Uterus (tissue), 2 donors: ENCODE measurements at regions not wholly inside any gene's neighbourhood (a gene's known extent, or its start where the extent isn't known, plus 50 kb on each side); places are given as distances from the start of the nearest gene placed in this dataset.

Source experiments
- CTCF ChIP-seq, 4 experiments: fragments of 200-600 bp in 2 of 4; fragments of 450-650 bp in 2 of 4; sonication (generic) in 2 of 4; IDR thresholded peaks; one replicate each; pipeline ENCODE4 v1.5.1; 2016 to 2019; ENCODE audit warnings: antibody characterized with exemption in 4 of 4, mild to moderate bottlenecking in 2 of 4, moderate library complexity in 1 of 4
- POLR2A ChIP-seq, 2 donors: fragments of 450-650 bp; IDR thresholded peaks; one replicate each; pipeline ENCODE4 v1.6.1; 2016; ENCODE audit warnings: antibody characterized with exemption in 2 of 2, mild to moderate bottlenecking in 1 of 2, moderate library complexity in 1 of 2

- no peak for TF ChIP-seq CTCF (IDR thresholded peaks at IDR 0.05)
- TF ChIP-seq POLR2A (IDR thresholded peaks at IDR 0.05) = no peak
Observed at GRCh38 chr2:39914949-39915348, 135.9 kb upstream of the THUMPD2 start.
